ENCODE measurements at regions not wholly inside any gene's neighbourhood (a gene's known extent, or its start where the extent isn't known, plus 50 kb on each side); places are given as distances from the start of the nearest gene placed in this dataset.

GRCh38 chr1:170316270-170316669 is 170.5 kb downstream of the NTMT2 start:
- no peak for DNase-seq

DNA sequence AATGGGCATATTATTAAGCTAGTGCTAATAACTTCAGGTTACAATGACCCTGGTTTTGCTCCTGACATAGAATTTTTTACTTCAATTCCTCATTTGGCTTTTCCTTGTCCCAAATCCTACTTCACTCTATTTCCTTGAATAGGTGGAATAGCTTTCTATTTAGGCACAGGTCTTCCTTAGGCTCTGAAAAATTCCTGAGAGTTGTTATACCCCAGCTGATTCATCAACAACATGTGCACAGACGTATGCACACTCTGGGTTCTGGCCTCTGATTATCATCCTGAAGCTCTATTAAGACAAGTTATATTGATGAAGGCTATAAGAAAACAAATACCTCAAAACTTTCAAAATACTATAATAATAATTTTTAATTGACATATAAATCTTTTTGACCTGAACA is 172.4 kb downstream of the NTMT2 start:
- DNase-seq: no peak

DNA sequence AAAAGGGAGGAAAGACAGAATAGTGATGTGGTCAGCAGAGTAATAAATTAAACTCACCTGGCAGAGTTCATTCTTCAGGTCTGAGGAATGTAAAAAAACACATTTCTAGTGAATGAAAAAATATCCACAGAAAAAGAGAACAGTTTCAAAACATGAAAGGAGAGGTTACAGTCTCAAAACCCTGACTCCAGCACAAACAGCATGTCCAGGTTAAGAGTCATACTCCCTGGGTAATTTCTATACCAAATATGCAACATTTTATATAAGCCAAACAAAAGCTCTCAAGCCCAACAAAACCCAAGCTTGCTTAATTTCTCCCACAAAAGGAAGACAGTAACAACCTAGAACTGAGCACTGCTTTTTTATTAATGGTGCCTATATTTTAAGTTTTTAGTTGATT is 173.0 kb downstream of the NTMT2 start:
- DNase-seq: no peak

DNA sequence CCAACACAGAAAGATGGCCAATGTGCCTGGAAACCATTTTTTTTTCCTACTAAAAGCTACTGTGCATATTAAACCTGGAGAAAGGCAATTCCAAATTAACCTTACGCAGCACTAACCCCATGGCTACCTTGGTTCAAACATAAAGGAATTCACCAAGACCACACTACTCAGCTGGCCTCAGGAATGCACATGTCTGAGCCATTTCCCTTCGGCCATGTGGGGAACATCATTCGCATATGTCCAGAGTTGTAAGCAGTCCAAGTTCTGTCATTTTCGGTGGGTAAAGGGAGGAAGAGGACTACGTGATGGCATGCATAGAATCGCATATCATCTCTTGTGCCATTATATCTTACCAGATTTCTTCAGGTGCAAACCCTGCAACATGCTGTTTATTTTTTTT is 175.4 kb downstream of the NTMT2 start:
- DNase-seq: no peak

GRCh38 chr1:170326186-170326585 is 180.4 kb downstream of the NTMT2 start:
- DNase-seq: no peak

DNA sequence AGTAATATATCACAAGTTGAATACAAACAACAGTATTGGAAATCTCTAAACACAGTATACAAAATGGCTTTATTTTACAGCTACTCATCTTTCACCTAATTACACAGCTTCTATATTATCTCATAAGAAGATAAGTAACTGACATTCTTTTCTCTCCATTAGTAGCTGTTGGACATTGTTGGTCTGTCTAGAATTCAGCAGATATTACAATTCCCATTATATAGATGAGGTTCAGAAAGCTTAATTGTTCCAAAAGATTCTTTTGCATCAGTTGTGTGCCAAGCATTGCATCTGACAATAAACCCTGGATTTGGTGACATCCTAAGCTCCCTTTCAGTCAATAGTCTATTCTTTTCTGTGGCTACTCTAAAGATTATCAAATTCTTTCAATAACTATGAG is 187.0 kb downstream of the NTMT2 start:
- no peak for DNase-seq

DNA sequence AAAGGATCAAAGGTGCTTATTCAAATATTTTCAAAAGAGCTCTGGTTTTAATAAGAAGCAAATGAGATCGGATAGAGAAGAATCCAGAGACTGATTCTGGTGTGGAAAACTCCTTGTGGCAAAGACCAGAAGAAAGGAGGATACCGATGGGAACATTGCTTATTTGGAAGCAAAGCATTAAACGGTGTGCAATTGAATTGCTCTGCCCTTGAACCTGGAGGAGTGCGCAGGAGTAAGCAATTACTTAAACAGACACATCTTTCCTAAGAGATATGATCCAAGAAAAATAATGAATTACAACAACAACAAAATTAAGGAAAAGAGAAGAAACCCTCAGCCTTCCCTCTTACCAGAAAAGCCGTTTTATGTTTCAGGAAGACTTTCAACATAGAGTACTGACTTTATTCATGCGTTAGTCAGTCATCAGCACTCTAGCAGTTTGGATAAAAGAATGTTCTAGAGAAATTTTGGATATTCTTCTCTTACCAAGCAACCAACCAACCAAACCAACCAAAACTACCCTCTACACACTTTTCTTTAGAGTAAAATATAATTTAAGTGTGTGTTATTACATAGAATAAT is 191.7 kb downstream of the NTMT2 start:
- no peak for DNase-seq

DNA sequence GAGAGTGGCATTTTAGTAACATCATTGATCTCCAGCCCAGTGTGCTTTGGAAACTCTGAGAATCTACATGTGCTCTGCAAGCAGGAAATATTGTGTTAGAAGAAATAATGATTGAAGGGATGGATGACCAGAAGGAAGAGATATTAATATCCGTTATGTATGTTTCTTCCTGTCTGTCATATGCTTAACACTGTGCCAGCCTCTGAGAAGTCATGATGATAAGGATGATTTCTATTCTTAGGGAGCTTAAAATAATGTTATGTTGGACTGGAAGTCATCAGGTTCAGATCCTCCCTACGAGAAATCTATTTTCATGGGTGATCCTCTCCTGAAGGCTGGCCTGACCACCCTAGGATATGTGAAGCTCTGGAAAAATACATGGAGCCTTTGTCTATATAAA is 192.4 kb upstream of the GORAB start:
- no peak for DNase-seq

GRCh38 chr1:170340308-170340707 is 191.7 kb upstream of the GORAB start:
- no peak for DNase-seq

GRCh38 chr1:170351366-170351946 is 180.5 kb upstream of the GORAB start:
- DNase-seq: no peak

DNA sequence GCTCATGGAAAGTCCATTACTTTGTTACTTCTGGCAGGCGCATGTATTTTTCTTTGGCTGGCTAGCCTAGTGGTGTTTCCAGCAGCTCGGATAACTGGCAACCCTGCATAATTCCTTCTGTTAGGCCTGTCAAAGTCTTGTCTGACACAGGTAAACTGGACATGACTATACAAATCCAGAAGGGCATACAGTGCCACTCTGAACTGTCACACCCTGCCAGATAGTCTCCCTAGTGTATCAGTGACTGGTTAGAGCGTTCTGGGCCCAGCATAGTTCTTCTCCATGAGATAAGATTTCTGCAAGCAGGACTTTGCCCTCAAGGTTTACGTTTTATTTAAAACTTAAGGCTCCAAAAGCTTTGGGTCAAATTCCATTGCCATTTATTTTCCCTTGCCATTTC is 177.7 kb upstream of the GORAB start:
- DNase-seq: no peak

GRCh38 chr1:170354690-170355089 is 177.3 kb upstream of the GORAB start:
- DNase-seq: no peak

DNA sequence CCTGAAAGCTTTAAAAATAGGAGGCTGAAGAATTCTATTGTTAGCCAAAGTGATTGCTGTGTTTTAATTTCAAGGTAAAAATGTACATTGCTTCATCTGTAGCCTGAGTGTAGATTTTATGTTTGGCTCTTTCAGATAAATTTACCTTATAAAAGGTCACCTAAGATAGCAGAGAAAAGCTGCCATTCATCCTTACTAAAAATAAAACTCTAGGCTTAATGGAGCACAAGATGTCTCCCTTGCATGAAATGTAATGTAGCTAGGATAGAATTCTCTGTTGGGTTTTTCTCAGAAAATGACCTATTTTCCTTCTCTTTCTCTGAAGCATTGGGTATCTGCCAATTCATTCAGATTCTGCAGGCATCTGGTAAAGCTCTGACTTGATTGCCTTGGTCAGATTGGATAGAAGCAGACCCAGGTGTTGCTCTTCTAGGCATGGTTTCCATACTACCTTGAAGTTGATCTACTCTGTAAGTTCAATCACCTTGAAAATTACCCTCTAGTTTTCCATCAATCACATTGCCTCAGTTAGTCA is 176.6 kb upstream of the GORAB start:
- no peak for DNase-seq

DNA sequence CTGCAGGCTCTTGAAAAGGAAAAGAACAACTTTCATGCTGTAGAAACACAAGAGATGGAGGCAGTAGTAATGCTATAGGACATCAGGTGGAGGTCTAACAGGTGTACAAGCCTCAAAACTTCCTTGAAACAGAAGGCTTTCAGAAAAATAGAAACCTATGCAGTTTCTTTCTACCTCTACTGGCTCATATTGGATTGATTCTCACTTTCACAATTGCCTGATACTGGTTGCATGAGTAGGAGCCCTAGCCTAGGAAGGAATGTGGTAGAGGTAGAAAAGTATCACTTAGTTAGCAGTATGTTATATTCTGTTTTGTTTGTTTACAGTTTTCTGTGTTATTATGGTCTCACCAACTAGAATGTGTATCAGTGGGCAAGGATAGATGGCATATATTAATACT is 175.4 kb upstream of the GORAB start:
- DNase-seq: no peak

DNA sequence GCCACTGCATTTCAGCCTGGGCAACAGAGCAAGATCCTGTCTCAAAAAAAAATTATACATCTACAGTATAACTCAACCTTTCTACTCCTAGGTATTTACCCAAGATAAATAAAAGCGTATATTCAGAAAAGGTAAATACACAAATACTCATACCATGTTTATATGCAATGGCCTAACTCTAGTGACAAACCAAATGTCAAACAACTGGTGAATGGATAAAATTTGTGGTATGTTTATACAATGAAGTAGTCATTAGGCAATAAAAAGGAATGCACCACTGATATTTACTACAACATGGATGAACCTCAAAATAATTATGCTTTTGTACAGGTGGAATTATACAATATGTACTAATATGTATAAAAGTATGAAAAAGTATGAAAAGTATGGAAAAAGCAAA is 174.2 kb upstream of the GORAB start:
- DNase-seq: no peak

GRCh38 chr1:170360601-170361000 is 171.4 kb upstream of the GORAB start:
- no peak for DNase-seq

DNA sequence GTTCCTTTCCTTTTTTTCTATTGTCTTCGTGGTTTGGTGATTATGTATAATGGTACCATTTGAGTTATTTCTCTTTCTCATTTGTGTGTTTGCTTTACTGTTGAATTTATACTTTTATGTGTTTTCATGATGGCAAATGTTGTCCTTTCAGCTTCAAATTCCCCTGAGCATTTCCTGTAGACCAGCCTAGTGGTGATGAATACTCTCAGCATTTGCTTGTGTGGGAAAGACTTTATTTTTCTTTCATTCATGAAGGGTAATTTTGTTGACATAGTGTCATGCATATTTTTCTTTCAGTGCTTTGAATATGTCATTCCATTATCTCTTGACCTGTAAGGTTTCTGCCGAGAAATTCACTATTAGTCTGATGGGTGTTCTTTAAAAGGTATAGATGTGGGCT is 166.6 kb upstream of the GORAB start:
- DNase-seq: no peak

GRCh38 chr1:170366980-170367379 is 165.0 kb upstream of the GORAB start:
- DNase-seq: no peak

GRCh38 chr1:170367615-170368014 is 164.4 kb upstream of the GORAB start:
- DNase-seq: no peak

GRCh38 chr1:170369000-170369399 is 163.0 kb upstream of the GORAB start:
- DNase-seq: no peak

DNA sequence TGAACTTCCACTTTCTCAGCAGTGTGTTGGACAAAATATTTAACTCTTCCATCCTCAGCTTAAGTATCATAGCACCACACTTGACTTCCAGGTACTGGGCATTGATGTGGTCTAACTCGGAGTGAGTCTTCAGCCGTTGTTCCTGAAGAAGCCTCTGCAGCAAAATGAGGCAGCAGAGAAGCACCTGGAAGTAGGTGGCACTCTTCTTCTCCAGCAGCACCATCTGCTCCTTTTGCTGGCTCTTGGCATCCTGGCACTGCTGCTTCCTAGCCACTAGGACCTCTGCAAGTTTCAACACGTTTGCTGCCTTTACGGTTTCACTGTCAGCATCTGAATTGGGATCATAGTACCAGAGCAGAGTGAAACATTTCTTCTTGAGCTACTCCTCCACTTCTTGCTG is 162.5 kb upstream of the GORAB start:
- DNase-seq: no peak

- no peak for DNase-seq
Measured at GRCh38 chr1:170370087-170370486, 161.9 kb upstream of the GORAB start.

DNA sequence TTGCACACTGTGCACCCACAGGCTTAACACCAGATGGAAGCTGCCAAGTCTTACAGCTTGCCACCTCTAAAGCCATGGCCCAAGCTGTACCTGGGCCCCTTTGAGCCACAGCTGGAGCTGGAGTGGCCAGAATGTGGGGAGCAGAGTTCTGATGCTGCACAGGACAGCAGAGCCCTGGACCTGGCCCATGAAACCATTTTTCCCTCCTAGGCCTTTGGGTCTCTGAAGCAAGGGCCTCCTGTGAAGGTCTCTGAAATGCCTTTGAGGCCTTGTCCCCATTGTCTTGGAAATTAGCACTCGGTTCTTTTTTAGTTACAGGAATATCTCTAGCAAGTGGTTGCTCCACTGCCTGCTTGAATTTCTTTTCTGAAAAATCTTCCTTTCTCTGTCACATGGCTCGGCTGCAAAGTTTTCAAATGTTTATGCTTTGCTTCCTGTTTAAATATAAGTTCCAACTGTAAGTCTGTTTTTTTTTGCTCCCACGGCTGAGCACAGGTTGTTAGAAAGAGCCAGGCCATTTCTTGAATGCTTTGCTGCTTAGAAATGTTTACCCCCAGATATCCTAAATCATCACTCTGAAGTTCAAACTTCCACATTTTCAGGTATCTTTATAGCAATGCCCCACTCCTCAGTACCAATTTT is 156.8 kb upstream of the GORAB start:
- no peak for DNase-seq

GRCh38 chr1:170376801-170377385 is 155.1 kb upstream of the GORAB start:
- no peak for DNase-seq

Data from eye (tissue), 1 donor.